B cell (primary cell): ENCODE measurements at regions not wholly inside any gene's neighbourhood (a gene's known extent, or its start where the extent isn't known, plus 50 kb on each side); places are given as distances from the start of the nearest gene placed in this dataset.

Source experiments
- EZH2 ChIP-seq: IDR thresholded peaks from 2 replicates; pipeline ENCODE4 v1.6.1; 2012; ENCODE audit warnings: borderline replicate concordance, low read depth, mild to moderate bottlenecking, moderate library complexity, low read length; ENCODE audit not compliant: insufficient read depth, poor library complexity, severe bottlenecking
- TF ChIP-seq, protein P1 (sequence below): fragments of 200-600 bp; IDR thresholded peaks from one replicate; pipeline ENCODE4 v1.8.0; 2022; ENCODE audit warnings: antibody characterized with exemption, mild to moderate bottlenecking

GRCh38 chr15:95091444-95091843 is 860.1 kb downstream of the MCTP2 start:
- TF ChIP-seq, protein P1, sequence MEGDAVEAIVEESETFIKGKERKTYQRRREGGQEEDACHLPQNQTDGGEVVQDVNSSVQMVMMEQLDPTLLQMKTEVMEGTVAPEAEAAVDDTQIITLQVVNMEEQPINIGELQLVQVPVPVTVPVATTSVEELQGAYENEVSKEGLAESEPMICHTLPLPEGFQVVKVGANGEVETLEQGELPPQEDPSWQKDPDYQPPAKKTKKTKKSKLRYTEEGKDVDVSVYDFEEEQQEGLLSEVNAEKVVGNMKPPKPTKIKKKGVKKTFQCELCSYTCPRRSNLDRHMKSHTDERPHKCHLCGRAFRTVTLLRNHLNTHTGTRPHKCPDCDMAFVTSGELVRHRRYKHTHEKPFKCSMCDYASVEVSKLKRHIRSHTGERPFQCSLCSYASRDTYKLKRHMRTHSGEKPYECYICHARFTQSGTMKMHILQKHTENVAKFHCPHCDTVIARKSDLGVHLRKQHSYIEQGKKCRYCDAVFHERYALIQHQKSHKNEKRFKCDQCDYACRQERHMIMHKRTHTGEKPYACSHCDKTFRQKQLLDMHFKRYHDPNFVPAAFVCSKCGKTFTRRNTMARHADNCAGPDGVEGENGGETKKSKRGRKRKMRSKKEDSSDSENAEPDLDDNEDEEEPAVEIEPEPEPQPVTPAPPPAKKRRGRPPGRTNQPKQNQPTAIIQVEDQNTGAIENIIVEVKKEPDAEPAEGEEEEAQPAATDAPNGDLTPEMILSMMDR: no peak
- TF ChIP-seq EZH2: no peak
